ENCODE measurements at regions not wholly inside any gene's neighbourhood (a gene's known extent, or its start where the extent isn't known, plus 50 kb on each side); places are given as distances from the start of the nearest gene placed in this dataset.

GRCh38 chr6:170102582-170103481, 188.0 kb downstream of the DLL1 start:
- peaks cover 19% of the 10 kb centered on the region for H3K9me3 Mint-ChIP-seq (ENCODE audit: unreplicated experiment)

GRCh38 chr6:170102038-170102437, 188.8 kb downstream of the DLL1 start:
- Mint-ChIP-seq H3K4me3 (ENCODE audit: unreplicated experiment) (no peak overlapping the region), H3K27me3 (ENCODE audit: unreplicated experiment) (no peaks in the 10 kb centered on the region), H3K4me1 (ENCODE audit: unreplicated experiment) (no peaks in the 10 kb centered on the region), H3K36me3 (ENCODE audit: unreplicated experiment) (no peaks in the 10 kb centered on the region), H3K27ac (ENCODE audit: unreplicated experiment) (no peak overlapping the region), H3K9me3 (ENCODE audit: unreplicated experiment) (peaks cover 19% of the 10 kb centered on the region)
- DNase-seq (ENCODE audit: extremely low spot score, unreplicated experiment): peak; percentile 75
- no peak for TF ChIP-seq CTCF (IDR thresholded peaks at IDR 0.05)

More at GRCh38 chr6:170102582-170103481, 188.0 kb downstream of the DLL1 start:
- H3K36me3 Mint-ChIP-seq (ENCODE audit: unreplicated experiment): no peaks in the 10 kb centered on the region
- no peak for TF ChIP-seq CTCF (IDR thresholded peaks at IDR 0.05)
- DNase-seq (ENCODE audit: extremely low spot score, unreplicated experiment): peak; percentile 81
- H3K27ac Mint-ChIP-seq (ENCODE audit: unreplicated experiment): no peak overlapping the region
- H3K4me1 Mint-ChIP-seq (ENCODE audit: unreplicated experiment): no peaks in the 10 kb centered on the region
- H3K4me3 Mint-ChIP-seq (ENCODE audit: unreplicated experiment): no peak overlapping the region
- no peaks in the 10 kb centered on the region for H3K27me3 Mint-ChIP-seq (ENCODE audit: unreplicated experiment)

DNA sequence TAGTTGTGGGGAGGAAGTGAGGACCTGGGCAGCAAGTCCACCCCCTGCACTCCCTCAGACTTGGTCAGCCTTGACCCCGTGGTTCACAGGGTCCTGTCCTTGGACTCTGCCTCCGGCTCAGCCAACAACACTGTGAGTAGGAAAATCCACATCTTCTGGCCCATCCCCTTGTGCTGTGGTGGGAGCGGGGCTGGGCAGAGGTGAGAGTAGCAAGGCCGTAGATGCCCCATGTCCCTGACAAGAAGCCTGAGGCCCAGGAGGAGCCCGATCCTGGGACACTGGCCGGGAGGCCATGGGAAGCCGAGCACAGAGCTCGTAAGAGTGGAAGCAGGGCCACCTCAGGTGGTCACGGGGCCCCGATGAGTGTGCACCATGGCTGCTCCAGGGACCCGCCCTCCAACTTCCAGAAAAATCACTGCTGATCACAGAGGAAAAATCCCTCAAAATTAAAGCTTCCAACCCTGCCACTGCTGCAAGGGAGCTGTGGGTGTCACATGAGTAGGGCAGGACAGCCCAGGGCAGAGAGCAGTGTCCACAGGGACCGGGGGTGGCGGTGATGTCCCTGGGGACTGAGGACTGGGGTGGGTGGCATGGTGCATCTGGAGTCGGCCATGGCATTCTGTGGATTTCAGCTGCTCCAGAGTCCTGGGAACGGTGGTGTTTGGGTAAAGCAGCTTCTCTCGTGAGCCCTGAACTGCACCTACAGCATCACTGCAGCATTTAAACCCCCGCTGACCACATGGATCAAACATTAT, 189.4 kb downstream of the DLL1 start:
- DNase-seq (ENCODE audit: extremely low spot score, unreplicated experiment): peak; percentile 67
- Mint-ChIP-seq H3K27me3 (ENCODE audit: unreplicated experiment) (no peaks in the 10 kb centered on the region), H3K9me3 (ENCODE audit: unreplicated experiment) (peaks cover 19% of the 10 kb centered on the region), H3K4me1 (ENCODE audit: unreplicated experiment) (no peaks in the 10 kb centered on the region), H3K4me3 (ENCODE audit: unreplicated experiment) (no peak overlapping the region), H3K27ac (ENCODE audit: unreplicated experiment) (no peak overlapping the region), H3K36me3 (ENCODE audit: unreplicated experiment) (no peaks in the 10 kb centered on the region)
- no peak for TF ChIP-seq CTCF (IDR thresholded peaks at IDR 0.05)

DNA sequence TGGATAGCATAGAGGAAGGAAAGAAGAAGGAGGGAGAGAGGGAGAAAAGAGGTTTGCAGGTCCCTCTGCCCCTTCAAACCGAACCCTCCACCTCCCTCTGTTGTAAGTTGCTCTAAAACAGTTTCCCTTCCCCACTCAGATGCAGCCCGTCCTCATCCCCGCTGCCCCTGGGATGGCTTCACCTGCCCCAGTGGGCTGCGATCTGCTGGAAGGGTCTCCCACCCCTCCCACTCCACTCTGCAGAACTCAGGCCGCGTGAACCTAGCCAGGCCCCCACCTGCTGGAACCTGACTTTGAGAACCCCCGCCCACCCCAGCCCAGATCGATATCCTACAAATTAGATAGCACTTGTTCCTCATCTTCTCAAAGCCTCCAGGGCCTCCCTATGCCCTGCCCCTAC, 190.8 kb downstream of the DLL1 start:
- Mint-ChIP-seq H3K27me3 (ENCODE audit: unreplicated experiment) (no peaks in the 10 kb centered on the region), H3K4me1 (ENCODE audit: unreplicated experiment) (no peaks in the 10 kb centered on the region), H3K27ac (ENCODE audit: unreplicated experiment) (no peak overlapping the region), H3K36me3 (ENCODE audit: unreplicated experiment) (no peaks in the 10 kb centered on the region), H3K4me3 (ENCODE audit: unreplicated experiment) (no peak overlapping the region), H3K9me3 (ENCODE audit: unreplicated experiment) (peaks cover 17% of the 10 kb centered on the region)
- DNase-seq (ENCODE audit: extremely low spot score, unreplicated experiment): peak; percentile 72
- no peak for TF ChIP-seq CTCF (IDR thresholded peaks at IDR 0.05)

DNA sequence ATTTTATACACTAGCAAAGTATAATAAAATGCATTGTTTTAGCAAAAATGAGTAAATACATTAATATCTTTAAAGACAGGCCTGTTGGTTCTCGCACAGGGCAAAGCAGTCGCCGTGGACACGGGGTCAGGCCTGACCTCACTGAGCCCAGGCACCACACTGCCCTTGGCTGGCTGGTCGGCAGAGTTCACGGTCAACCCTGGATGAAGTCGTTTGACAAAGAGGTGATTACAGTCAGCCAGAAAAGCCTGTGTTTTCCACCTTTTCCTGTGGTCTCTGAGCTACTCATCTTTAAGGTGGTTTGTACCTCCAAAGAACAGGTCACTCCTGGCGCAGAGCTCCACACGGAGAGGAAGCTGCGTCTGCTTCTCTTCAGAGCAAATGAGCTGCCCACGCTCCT, 191.5 kb downstream of the DLL1 start:
- Mint-ChIP-seq H3K27ac (ENCODE audit: unreplicated experiment) (no peak overlapping the region), H3K9me3 (ENCODE audit: unreplicated experiment) (peaks cover 13% of the 10 kb centered on the region), H3K4me3 (ENCODE audit: unreplicated experiment) (no peak overlapping the region), H3K4me1 (ENCODE audit: unreplicated experiment) (no peaks in the 10 kb centered on the region), H3K36me3 (ENCODE audit: unreplicated experiment) (no peaks in the 10 kb centered on the region), H3K27me3 (ENCODE audit: unreplicated experiment) (no peaks in the 10 kb centered on the region)
- no peak for TF ChIP-seq CTCF (IDR thresholded peaks at IDR 0.05)
- DNase-seq (ENCODE audit: extremely low spot score, unreplicated experiment): peak; percentile 62

Data from osteocyte (in vitro differentiated cells).